ENCODE measurements at regions not wholly inside any gene's neighbourhood (a gene's known extent, or its start where the extent isn't known, plus 50 kb on each side); places are given as distances from the start of the nearest gene placed in this dataset.

GRCh38 chr16:35747658-35748455, 2288.4 kb downstream of the TP53TG3F start:
- Histone ChIP-seq H4K20me1 (ENCODE audit: low read length) (no peaks in the 10 kb centered on the region), H3K27ac (ENCODE audit: low read length) (no peak overlapping the region), H3K36me3 (ENCODE audit: low read depth, low read length) (no peaks in the 10 kb centered on the region), H3K9me2 (replicated peaks; ENCODE audit: low read length) (no peaks in the 10 kb centered on the region), H3K4me3 (ENCODE audit: low read length) (no peak overlapping the region), H3K9ac (ENCODE audit: low read length) (no peak overlapping the region), H3K4me2 (ENCODE audit: low read length) (no peak overlapping the region), H2AFZ (ENCODE audit: low read length) (no peak overlapping the region), H3K27me3 (ENCODE audit: low read length) (no peaks in the 10 kb centered on the region), H3K9me3 (ENCODE audit: low read length) (no peaks in the 10 kb centered on the region), H3F3A (ENCODE audit: low read length, unreplicated experiment) (no peaks in the 10 kb centered on the region), H3K79me2 (ENCODE audit: low read length) (no peaks in the 10 kb centered on the region), H3K4me1 (ENCODE audit: insufficient read depth, low read length) (no peaks in the 10 kb centered on the region)
- CTCF ChIA-PET = no interaction called here
- ATAC-seq (no peak), DNase-seq (no peak)
- TF ChIP-seq EZH2phosphoT487 (IDR thresholded peaks at IDR 0.05; ENCODE audit: borderline replicate concordance, low read length) = no peak
- no peak for TF ChIP-seq CTCF (conservative IDR thresholded peaks at IDR 0.05; ENCODE audit: low read depth, low read length)
- TF ChIP-seq EZH2 (IDR thresholded peaks at IDR 0.05; ENCODE audit: low read length, unreplicated experiment) = no peak
- no TSS peak for BruUV-seq (replicated peaks)
- POLR2A ChIA-PET (ENCODE audit: unreplicated experiment) = no interaction called here
- intact Hi-C loops (cut with micrococcal nuclease) = no loop called here

- ATAC-seq (no peak), DNase-seq (no peak)
- H4K20me1 ChIP-seq (ENCODE audit: low read length) = no peaks in the 10 kb centered on the region
- POLR2A ChIA-PET (ENCODE audit: unreplicated experiment) = no interaction called here
- no peaks in the 10 kb centered on the region for H3K27me3 ChIP-seq (ENCODE audit: low read length)
- H3K9me3 ChIP-seq (ENCODE audit: low read length) = no peaks in the 10 kb centered on the region
- intact Hi-C loops (cut with micrococcal nuclease) = no loop called here
- no peak overlapping the region for H3K4me3 ChIP-seq (ENCODE audit: low read length)
- H3K9ac ChIP-seq (ENCODE audit: low read length) = no peak overlapping the region
- CTCF ChIA-PET = no interaction called here
- H3K27ac ChIP-seq (ENCODE audit: low read length) = no peak overlapping the region
- no peak overlapping the region for H3K4me2 ChIP-seq (ENCODE audit: low read length)
- no peaks in the 10 kb centered on the region for H3F3A ChIP-seq (ENCODE audit: low read length, unreplicated experiment)
- no peaks in the 10 kb centered on the region for H3K36me3 ChIP-seq (ENCODE audit: low read depth, low read length)
- no TSS peak for BruUV-seq (replicated peaks)
- TF ChIP-seq EZH2 (IDR thresholded peaks at IDR 0.05; ENCODE audit: low read length, unreplicated experiment) (no peak), EZH2phosphoT487 (IDR thresholded peaks at IDR 0.05; ENCODE audit: borderline replicate concordance, low read length) (no peak), CTCF (conservative IDR thresholded peaks at IDR 0.05; ENCODE audit: low read depth, low read length) (no peak)
- no peaks in the 10 kb centered on the region for H3K79me2 ChIP-seq (ENCODE audit: low read length)
- no peaks in the 10 kb centered on the region for H3K9me2 ChIP-seq (replicated peaks; ENCODE audit: low read length)
- no peak overlapping the region for H2AFZ ChIP-seq (ENCODE audit: low read length)
- H3K4me1 ChIP-seq (ENCODE audit: insufficient read depth, low read length) = no peaks in the 10 kb centered on the region
Observed at GRCh38 chr16:35748621-35749252, 2289.3 kb downstream of the TP53TG3F start.

Measured in PC-3 (cell line).